Endothelial cell of umbilical vein (primary cell): ENCODE measurements at regions not wholly inside any gene's neighbourhood (a gene's known extent, or its start where the extent isn't known, plus 50 kb on each side); places are given as distances from the start of the nearest gene placed in this dataset.

Experiments used
- BruUV-seq: library from RNA; stranded (reverse); fragments of 400-500 nt; replicated peaks from 2 replicates; lab custom pipeline; 2021; lab: Mats Ljungman, UMichigan
- CTCF ChIA-PET: fragments of 300-600, 350-600 bp; sonication (Branson Sonifier 250); formaldehyde crosslinking; loops from one replicate; lab custom pipeline; 2021; ENCODE audit warnings: antibody characterized with exemption, inconsistent platforms; lab: Charles Lee
- POLR2A ChIA-PET: fragments of 300-600, 350-600 bp; sonication (Branson Sonifier 250); formaldehyde crosslinking; loops from one replicate; lab custom pipeline; 2021; ENCODE audit warnings: antibody characterized with exemption, inconsistent platforms; lab: Charles Lee
- DNase-seq: peaks from one replicate; pipeline ENCODE4 v3.0.0-alpha.2; 2011; ENCODE audit warnings: low read depth, low spot score
- FAIRE-seq: peaks from 2 replicates; lab custom pipeline; 2011; peaks lifted over from hg19 to GRCh38; lab: Jason Lieb, UNC
- H2AFZ ChIP-seq: 2 replicates; pipeline ENCODE4 v1.6.0; 2012; ENCODE audit warnings: low read depth, low read length, control low read depth, inconsistent platforms
- H3K27ac ChIP-seq: 2 replicates; pipeline ENCODE4 v1.5.1; 2011; ENCODE audit warnings: low read depth, mild to moderate bottlenecking, control low read depth, low read length, moderate library complexity; ENCODE audit not compliant: insufficient read depth
- H3K27me3 ChIP-seq, 2 experiments: 2 replicates each; pipeline versions ENCODE4 v1.6.0 to v1.6.1; 2011; ENCODE audit warnings: low read length in 2 of 2, mixed read lengths in 1 of 2; ENCODE audit not compliant: control insufficient read depth in 2 of 2, insufficient read depth in 2 of 2
- H3K36me3 ChIP-seq, 2 experiments: 2 replicates in 1 of 2; 3 replicates in 1 of 2; pipeline ENCODE4 v1.5.1; 2011; ENCODE audit warnings: low read length in 2 of 2, mild to moderate bottlenecking in 1 of 2, moderate library complexity in 1 of 2; ENCODE audit not compliant: control insufficient read depth in 2 of 2, insufficient read depth in 2 of 2; ENCODE audit errors: extremely low read depth in 1 of 2
- H3K4me1 ChIP-seq: 3 replicates; pipeline ENCODE4 v1.5.1; 2011; ENCODE audit warnings: mild to moderate bottlenecking, low read length; ENCODE audit not compliant: control insufficient read depth, insufficient read depth; ENCODE audit errors: extremely low read depth
- H3K4me2 ChIP-seq: 2 replicates; pipeline ENCODE4 v1.6.1; 2011; ENCODE audit warnings: low read length, control low read depth, mixed read lengths; ENCODE audit not compliant: insufficient read depth
- H3K4me3 ChIP-seq, 3 experiments: fragments of 200-600 bp in 1 of 3; sonication (generic), shearing (Covaris generic) in 1 of 3; replicated peaks in 1 of 3; 2 replicates each; pipeline ENCODE4 v1.5.1; 2011 to 2016; ENCODE audit warnings: control low read depth in 3 of 3, low read length in 3 of 3, mild to moderate bottlenecking in 2 of 3, inconsistent platforms in 1 of 3, low read depth in 1 of 3, moderate library complexity in 1 of 3; ENCODE audit not compliant: insufficient read depth in 1 of 3
- H3K79me2 ChIP-seq: 2 replicates; pipeline ENCODE4 v1.6.0; 2012; ENCODE audit warnings: low read length, inconsistent platforms; ENCODE audit not compliant: control insufficient read depth, insufficient read depth
- H3K9ac ChIP-seq: replicated peaks from 2 replicates; pipeline ENCODE3; 2011; ENCODE audit warnings: low read length, control low read depth; ENCODE audit not compliant: insufficient read depth; ENCODE audit errors: extremely low read depth
- H3K9me1 ChIP-seq: replicated peaks from 3 replicates; pipeline ENCODE4 v1.6.0; 2011; ENCODE audit warnings: mild to moderate bottlenecking, low read length; ENCODE audit not compliant: control insufficient read depth, insufficient read depth; ENCODE audit errors: extremely low read depth
- H3K9me3 ChIP-seq: replicated peaks from 2 replicates; pipeline ENCODE4 v1.5.1; 2012; ENCODE audit warnings: low read length, inconsistent platforms; ENCODE audit not compliant: control insufficient read depth, insufficient read depth
- H4K20me1 ChIP-seq: replicated peaks from 2 replicates; pipeline ENCODE3; 2011; ENCODE audit warnings: mild to moderate bottlenecking, low read length; ENCODE audit not compliant: control insufficient read depth, insufficient read depth; ENCODE audit errors: extremely low read depth
- EZH2 ChIP-seq: IDR thresholded peaks from 2 replicates; pipeline ENCODE4 v1.6.1; 2012; ENCODE audit warnings: borderline replicate concordance, low read depth, mild to moderate bottlenecking, moderate library complexity, low read length, inconsistent platforms; ENCODE audit not compliant: severe bottlenecking
- FOS ChIP-seq: IDR thresholded peaks from 2 replicates; pipeline ENCODE4 v1.6.1; 2011; ENCODE audit warnings: mild to moderate bottlenecking, low read length, moderate library complexity, borderline replicate concordance; ENCODE audit not compliant: insufficient read depth
- GATA2 ChIP-seq: IDR thresholded peaks from 2 replicates; pipeline ENCODE4 v1.7.0; 2011; ENCODE audit warnings: low read depth, mild to moderate bottlenecking, moderate library complexity, mixed read lengths, low read length; ENCODE audit not compliant: insufficient read length, insufficient read depth
- JUN ChIP-seq: IDR thresholded peaks from 2 replicates; pipeline ENCODE4 v1.6.1; 2011; ENCODE audit warnings: borderline replicate concordance, low read depth; ENCODE audit not compliant: insufficient read length, insufficient read depth
- MYC ChIP-seq: IDR thresholded peaks from one replicate; pipeline ENCODE4 v1.6.1; 2011; ENCODE audit warnings: mild to moderate bottlenecking, low read depth, low read length
- POLR2A ChIP-seq: IDR thresholded peaks from 2 replicates; pipeline ENCODE4 v1.6.1; 2012; ENCODE audit warnings: low read depth, mild to moderate bottlenecking, control low read depth, low read length
- POLR2AphosphoS5 ChIP-seq: IDR thresholded peaks from 2 replicates; pipeline ENCODE4 v1.6.1; 2012; ENCODE audit warnings: low read depth, mild to moderate bottlenecking, control low read depth, low read length, moderate library complexity; ENCODE audit not compliant: insufficient read depth
- dilution Hi-C: fragments of 300-500 bp; cut with MboI; formaldehyde crosslinking; loops from one replicate; pipeline ENCODE4 v1.15.0; 2019; ENCODE audit warnings: low sequenced_read_pairs; ENCODE audit not compliant: extremely low pct_ligation_motif_present
- intact Hi-C: fragments of 100-400 bp; cut with micrococcal nuclease; formaldehyde crosslinking; loops from one replicate; pipeline ENCODE4 v1.10.0; 2022
- TF ChIP-seq, protein P1 (sequence below), 2 donors: IDR thresholded peaks; 1 replicate in 1 of 2; 2 replicates in 1 of 2; pipeline ENCODE4 v1.5.1; 2011; ENCODE audit warnings: low read length in 2 of 2, mild to moderate bottlenecking in 2 of 2, moderate library complexity in 2 of 2, control low read depth in 1 of 2, inconsistent platforms in 1 of 2, low read depth in 1 of 2; ENCODE audit not compliant: insufficient read depth in 1 of 2; ENCODE audit errors: extremely low read depth in 1 of 2
- TF ChIP-seq, protein P2 (sequence below): IDR thresholded peaks from 2 replicates; pipeline ENCODE4 v1.6.1; 2011; ENCODE audit not compliant: insufficient read depth, insufficient read length

DNA sequence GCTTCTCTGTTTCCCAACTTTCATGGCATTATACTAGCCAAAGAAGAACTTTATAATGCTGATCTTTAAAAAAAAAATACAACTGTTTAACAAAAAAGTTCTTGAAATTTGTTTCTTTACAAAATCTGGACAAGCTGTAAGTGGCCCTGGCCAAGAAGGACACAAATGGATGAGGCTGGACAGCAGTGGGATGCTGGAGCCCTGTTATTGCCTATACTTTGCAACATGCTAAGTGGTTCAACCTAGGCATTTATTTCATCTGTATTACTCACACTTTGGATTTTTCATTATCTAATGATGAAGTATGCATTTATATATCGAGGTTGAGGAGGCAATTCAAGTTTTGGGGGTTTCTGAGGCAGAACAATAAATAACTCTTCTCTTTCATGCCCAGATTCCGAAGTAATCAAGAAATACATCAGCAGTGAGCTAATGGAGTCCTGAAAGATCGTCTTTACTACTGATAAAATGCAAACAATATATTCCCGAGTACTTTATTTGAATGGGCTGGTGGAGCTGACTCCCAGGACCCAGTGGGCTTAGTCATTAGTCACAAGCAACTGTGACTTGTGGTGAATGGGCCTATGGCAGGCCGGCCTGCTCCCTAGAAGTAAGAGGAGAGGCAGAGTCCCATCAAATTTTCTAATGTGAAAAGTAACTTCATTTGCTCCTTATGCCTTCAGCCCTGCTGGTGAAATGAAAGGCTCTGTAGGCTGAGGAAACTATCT, 177.3 kb upstream of the DPH6 start:
- POLR2A ChIA-PET, result no interaction called here
- Histone ChIP-seq H2AFZ (no peak overlapping the region), H4K20me1 (no peaks in the 10 kb centered on the region), H3K4me1 (peaks cover 8% of the 10 kb centered on the region), H3K36me3 (no peaks in the 10 kb centered on the region), H3K27ac (no peak overlapping the region), H3K9me3 (no peaks in the 10 kb centered on the region), H3K9me1 (no peaks in the 10 kb centered on the region), H3K9ac (no peak overlapping the region), H3K4me3 (no peak overlapping the region), H3K4me2 (no peak overlapping the region), H3K27me3 (no peaks in the 10 kb centered on the region), H3K79me2 (no peaks in the 10 kb centered on the region)
- intact Hi-C loops (no loop called here), dilution Hi-C loops (no loop called here)
- no TSS peak for BruUV-seq
- CTCF ChIA-PET, result interaction anchor here (0.7 to 1.3 kb wide), 5 partner anchors 11 to 434 kb away, joined by 3 to 5 read pairs (median 3); no protein-coding TSS in a partner anchor
- FAIRE-seq (no peak), DNase-seq (no peak)
- TF ChIP-seq EZH2 (no peak), FOS (no peak)
- TF ChIP-seq, protein P1, sequence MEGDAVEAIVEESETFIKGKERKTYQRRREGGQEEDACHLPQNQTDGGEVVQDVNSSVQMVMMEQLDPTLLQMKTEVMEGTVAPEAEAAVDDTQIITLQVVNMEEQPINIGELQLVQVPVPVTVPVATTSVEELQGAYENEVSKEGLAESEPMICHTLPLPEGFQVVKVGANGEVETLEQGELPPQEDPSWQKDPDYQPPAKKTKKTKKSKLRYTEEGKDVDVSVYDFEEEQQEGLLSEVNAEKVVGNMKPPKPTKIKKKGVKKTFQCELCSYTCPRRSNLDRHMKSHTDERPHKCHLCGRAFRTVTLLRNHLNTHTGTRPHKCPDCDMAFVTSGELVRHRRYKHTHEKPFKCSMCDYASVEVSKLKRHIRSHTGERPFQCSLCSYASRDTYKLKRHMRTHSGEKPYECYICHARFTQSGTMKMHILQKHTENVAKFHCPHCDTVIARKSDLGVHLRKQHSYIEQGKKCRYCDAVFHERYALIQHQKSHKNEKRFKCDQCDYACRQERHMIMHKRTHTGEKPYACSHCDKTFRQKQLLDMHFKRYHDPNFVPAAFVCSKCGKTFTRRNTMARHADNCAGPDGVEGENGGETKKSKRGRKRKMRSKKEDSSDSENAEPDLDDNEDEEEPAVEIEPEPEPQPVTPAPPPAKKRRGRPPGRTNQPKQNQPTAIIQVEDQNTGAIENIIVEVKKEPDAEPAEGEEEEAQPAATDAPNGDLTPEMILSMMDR (IDR thresholded peaks at IDR 0.05; ENCODE audit: extremely low read depth in 1 of 2, insufficient read depth in 1 of 2, low read depth in 1 of 2, low read length in 2 of 2), result no peak

DNA sequence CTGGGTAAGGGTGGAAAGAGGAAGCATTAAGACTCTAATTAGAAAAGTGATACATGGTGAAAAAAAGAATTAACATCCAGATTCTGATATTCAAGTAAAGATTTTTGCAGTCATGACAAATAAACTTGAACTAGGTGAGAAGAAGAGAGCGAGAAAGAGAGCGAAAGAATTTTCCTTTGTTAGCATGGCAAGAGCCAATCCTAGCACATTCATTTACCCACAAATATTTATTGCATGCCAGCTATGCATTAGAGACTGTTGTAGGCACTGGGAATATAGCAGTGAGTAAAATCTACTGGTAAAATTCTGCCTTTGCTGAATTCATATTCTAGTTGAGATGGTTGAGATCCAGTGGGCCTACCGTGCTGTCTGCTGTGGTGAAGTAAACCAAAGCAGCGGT, 177.9 kb upstream of the DPH6 start:
- dilution Hi-C loops (no loop called here), intact Hi-C loops (no loop called here)
- POLR2A ChIA-PET, result no interaction called here
- Histone ChIP-seq H3K4me3 (no peak overlapping the region), H3K9me3 (no peaks in the 10 kb centered on the region), H3K27ac (no peak overlapping the region), H3K9ac (no peak overlapping the region), H3K36me3 (no peaks in the 10 kb centered on the region), H3K4me2 (no peak overlapping the region), H2AFZ (no peak overlapping the region), H3K4me1 (peaks cover 8% of the 10 kb centered on the region), H3K79me2 (no peaks in the 10 kb centered on the region), H3K27me3 (no peaks in the 10 kb centered on the region), H4K20me1 (no peaks in the 10 kb centered on the region), H3K9me1 (no peaks in the 10 kb centered on the region)
- FAIRE-seq (no peak), DNase-seq (no peak)
- TF ChIP-seq POLR2A (no peak), JUN (no peak), FOS (no peak), MYC (no peak), EZH2 (no peak), GATA2 (no peak), POLR2AphosphoS5 (no peak)
- TF ChIP-seq, protein P2, sequence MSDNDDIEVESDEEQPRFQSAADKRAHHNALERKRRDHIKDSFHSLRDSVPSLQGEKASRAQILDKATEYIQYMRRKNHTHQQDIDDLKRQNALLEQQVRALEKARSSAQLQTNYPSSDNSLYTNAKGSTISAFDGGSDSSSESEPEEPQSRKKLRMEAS, result no peak
- TF ChIP-seq, protein P1 (IDR thresholded peaks at IDR 0.05; ENCODE audit: extremely low read depth in 1 of 2, insufficient read depth in 1 of 2, low read depth in 1 of 2, low read length in 2 of 2), result no peak
- no TSS peak for BruUV-seq
- CTCF ChIA-PET, result interaction anchor here (1.1 to 1.7 kb wide), 3 partner anchors 12 to 435 kb away, joined by 3 to 6 read pairs (median 3); no protein-coding TSS in a partner anchor
